GM12875 (cell line): ENCODE measurements at regions not wholly inside any gene's neighbourhood (a gene's known extent, or its start where the extent isn't known, plus 50 kb on each side); places are given as distances from the start of the nearest gene placed in this dataset.

Experiments
- H3K4me3 ChIP-seq: one replicate; pipeline ENCODE4 v1.5.1; 2011; ENCODE audit warnings: low read depth, low read length, control low read depth
- TF ChIP-seq, protein P1 (sequence below): IDR thresholded peaks from 2 replicates; pipeline ENCODE4 v1.5.1; 2011; ENCODE audit warnings: low read depth, mild to moderate bottlenecking, control low read depth, inconsistent platforms, low read length, moderate library complexity, borderline replicate concordance; ENCODE audit not compliant: insufficient read depth

GRCh38 chr18:76771192-76771799 is 51.1 kb upstream of the ZNF236 start:
- TF ChIP-seq, protein P1, sequence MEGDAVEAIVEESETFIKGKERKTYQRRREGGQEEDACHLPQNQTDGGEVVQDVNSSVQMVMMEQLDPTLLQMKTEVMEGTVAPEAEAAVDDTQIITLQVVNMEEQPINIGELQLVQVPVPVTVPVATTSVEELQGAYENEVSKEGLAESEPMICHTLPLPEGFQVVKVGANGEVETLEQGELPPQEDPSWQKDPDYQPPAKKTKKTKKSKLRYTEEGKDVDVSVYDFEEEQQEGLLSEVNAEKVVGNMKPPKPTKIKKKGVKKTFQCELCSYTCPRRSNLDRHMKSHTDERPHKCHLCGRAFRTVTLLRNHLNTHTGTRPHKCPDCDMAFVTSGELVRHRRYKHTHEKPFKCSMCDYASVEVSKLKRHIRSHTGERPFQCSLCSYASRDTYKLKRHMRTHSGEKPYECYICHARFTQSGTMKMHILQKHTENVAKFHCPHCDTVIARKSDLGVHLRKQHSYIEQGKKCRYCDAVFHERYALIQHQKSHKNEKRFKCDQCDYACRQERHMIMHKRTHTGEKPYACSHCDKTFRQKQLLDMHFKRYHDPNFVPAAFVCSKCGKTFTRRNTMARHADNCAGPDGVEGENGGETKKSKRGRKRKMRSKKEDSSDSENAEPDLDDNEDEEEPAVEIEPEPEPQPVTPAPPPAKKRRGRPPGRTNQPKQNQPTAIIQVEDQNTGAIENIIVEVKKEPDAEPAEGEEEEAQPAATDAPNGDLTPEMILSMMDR = no peak
- H3K4me3 ChIP-seq = no peak overlapping the region

GRCh38 chr18:76767954-76768353 is 54.4 kb upstream of the ZNF236 start:
- TF ChIP-seq, protein P1 = no peak
- no peak overlapping the region for H3K4me3 ChIP-seq

DNA sequence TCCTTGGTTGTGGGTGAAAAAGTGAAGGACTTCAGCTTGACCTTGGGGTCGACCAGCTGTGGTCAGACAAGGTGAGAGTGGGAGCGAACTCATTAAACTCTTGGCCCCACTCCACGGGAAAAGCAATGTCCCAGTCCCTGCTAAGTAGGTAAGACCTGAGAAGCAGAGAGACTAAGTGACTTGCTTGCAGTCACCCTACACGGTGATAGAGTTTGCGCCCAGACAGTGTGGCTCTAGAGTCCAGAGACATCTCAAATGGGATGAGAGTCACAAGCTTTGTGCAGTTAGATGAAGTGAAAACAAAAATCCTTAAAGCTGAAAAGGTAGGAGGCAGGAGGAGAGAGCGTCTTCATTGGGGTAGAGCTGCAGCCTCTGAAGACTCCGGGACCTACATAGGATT is 55.9 kb upstream of the ZNF236 start:
- TF ChIP-seq, protein P1 = no peak
- H3K4me3 ChIP-seq = no peak overlapping the region

DNA sequence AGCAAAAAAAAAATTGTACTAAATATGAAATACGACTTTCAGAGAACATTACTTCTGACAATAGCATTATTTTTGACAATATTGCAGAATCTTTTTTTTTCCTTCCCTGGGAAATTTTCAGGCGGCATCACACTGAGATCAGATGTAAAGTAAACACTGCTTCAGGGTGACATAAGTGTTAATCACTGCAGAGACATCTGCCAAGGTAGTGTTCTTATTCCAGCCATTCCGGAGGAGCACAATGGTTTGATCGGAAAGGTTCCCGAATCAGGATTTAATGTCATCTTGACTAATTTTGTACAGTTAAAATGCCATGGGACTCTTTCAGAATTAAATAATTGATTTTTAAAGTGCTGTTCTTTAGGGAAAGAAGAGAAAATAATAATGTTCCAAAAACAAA is 56.7 kb upstream of the ZNF236 start:
- TF ChIP-seq, protein P1 = no peak
- H3K4me3 ChIP-seq = no peak overlapping the region

DNA sequence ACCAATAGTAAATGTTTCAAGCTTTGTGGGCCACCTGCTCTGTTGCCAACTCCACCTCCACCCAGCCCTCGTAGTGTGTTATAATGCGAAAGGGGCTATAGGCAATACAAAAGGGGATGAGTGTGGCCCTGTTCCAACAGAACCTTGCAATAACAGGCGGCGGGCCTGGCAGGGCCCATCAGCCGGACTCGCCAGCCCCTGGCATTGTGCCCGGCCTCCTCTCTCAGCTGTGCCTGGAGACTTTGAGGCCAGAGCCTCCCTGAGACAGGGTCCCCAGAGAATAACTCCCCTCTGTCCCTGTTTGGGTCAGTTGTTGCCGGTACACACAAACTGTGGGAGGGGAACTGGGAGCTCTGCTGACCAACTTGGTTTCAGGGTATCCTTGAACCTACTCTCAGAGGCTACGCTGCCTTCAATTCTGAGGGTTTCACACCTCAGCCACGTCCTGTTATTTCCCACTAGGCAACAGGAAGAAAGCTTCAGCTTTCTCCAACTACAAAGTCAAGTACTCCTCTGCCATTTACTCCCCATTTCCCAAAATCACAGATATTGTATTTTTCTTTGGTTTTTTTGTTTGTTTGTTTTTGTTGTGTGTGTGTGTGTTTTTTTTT is 58.0 kb upstream of the ZNF236 start:
- TF ChIP-seq, protein P1 = no peak
- H3K4me3 ChIP-seq = no peak overlapping the region

DNA sequence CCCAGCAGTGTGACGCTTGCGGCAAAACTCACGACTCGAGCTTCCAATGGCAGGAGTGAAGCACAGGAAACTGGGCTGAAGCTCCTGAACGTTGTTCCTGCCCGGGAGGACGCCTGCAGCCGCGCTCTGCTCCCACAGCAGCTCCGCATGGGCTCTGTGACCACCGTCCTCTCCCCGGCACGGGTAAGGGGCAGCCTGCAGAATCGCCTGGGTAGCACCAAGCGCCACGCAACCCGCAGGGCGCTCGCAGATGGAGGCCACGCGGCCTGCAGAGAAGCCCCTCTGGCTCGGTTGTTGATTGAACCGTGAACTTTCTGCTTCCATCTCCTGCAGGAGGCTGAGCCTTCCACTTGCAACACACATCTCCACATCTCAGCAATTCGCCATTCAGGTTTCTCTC is 63.3 kb upstream of the ZNF236 start:
- H3K4me3 ChIP-seq = no peak overlapping the region
- TF ChIP-seq, protein P1 = no peak

- H3K4me3 ChIP-seq = no peak overlapping the region
- TF ChIP-seq, protein P1 = no peak
Observed at GRCh38 chr18:76757925-76758324, 64.4 kb upstream of the ZNF236 start.
